ENCODE measurements at regions not wholly inside any gene's neighbourhood (a gene's known extent, or its start where the extent isn't known, plus 50 kb on each side); places are given as distances from the start of the nearest gene placed in this dataset.

DNA sequence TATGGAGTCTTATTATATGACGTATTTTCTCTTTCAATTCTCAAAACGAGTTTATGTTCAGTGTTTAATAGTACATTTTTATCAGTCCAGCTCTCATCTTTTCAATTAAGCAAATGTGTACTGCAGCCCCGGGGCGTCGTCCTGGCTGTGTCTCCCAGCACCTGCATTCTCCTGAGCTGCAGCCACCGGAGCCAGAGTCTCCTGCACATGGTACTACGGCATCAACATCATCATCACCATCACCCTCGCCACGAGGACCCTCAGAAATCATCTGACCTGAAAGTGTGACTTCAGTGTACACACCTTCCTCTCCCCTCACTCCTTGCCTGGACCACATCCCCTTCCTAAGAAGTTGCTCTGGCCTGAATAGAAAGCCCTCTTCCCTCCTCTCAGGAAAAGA, 267.7 kb upstream of the ARID1B start:
- no peak for FAIRE-seq

DNA sequence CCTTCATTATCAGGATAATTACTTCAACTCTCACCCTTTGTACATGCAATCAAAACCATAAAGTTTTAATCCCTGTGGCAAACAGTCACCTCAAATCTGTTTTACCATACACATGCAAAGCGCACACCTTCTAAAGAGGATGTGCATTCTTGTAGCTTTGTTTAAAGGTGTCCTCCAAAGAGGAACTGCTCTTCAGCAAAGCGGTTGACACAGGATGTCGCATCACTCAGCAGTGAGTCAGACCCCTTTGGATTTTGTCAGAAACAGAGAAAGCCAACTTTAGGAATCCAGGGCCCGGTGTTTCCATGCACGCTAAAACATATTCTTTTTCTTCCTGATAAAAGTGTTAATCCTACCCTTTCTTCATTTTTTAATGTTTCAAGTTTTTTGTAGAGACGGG, 268.3 kb upstream of the ARID1B start:
- FAIRE-seq: no peak

DNA sequence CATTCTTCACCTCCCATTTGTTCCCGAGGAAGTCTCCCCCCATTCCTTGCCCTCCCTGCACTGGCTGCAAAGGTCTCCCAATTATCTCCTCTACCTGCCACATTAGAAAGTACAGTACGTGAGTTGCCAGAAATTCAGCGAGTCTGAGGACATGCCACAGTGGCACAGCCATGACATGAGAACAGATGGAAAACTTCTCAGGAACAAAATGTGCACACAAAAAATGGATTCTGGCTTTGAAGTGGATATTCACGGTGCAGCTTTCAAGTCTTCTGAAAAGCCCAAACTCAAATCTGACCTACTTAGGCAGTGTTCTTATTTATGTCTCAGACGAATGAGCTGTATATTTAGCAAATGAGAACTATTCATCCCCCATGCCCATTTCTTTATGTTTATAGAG, 269.1 kb upstream of the ARID1B start:
- no peak for FAIRE-seq

DNA sequence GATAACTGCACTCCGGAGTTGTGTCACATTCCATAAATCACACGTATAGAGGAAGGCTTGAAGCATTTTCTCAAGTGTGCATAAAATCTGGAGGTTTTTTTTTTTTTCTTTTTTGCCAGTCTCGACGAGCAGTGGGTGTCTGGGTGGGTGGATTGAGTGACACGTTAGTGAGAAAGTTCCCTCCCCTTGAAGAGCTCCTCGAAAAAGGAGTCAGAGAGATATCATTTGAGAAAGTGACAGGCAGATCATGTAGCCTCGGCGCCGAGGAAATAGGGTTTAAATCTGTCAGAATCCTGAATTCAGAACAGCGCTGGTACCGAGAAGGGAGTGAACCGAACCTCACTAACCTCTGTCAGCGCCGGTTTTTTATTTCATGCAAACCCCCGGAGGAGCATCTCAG, 269.5 kb upstream of the ARID1B start:
- FAIRE-seq: no peak

DNA sequence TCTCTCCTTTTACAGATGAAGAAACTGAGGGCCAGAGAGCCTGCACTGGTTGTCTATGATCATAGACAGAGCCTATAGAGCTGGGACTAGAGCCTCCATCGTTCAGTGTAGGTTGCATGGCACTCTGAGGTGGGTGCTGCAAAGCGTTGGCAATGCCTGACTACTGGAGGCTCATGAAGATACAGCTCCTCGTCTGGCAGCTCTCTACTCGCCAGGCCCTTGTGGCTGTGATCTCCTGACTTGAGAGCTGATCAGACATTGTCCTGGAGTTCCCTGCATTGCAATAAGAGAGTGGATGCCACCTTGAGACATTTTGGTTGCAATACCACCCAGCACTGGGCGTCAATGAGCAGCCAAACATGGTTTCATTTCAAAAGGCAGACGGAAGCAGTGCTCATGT, 270.1 kb upstream of the ARID1B start:
- FAIRE-seq: no peak

DNA sequence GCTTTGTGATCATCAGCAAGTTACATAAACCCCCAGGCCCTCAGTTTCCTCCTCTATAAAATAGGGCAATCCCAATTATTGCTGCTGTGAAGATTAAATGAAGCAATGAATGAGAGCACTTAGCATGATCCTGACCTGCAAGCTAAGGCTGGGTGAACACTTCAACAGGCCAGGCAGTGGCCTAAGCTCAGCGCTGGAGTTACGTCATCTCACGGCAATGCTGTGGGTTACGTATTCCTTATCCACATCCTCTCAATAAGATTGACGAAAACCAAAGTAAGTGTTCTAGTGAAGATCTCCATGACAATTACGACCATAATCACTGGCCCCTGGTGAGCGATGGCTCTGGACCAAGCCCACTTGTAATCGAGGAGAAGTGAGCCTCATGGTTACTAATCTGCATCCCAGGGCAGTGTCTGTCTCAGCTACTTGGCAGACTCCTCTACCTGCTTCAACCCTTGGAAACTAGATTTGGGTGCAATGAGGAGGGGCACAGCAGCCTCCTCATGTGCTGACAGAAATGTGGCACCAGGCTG, 274.1 kb upstream of the ARID1B start:
- no peak for FAIRE-seq

DNA sequence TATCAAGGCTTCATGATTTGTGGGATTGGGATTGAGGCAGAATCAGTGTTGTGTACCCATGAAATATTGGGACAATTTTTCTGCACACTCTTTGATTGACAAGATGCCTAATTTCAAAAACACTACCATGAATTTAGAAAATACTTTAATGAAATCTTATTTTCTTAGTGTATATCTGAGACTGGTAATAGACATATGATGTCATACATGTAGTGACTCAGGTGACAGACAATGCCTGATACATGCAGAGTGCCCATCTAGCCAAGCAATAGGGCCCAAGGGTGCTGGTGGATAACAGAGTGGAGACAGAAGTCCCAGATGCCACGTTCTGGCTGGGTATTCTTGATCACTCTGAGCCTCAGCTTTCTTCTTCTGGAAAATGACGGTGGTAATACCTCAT, 279.6 kb upstream of the ARID1B start:
- no peak for FAIRE-seq

DNA sequence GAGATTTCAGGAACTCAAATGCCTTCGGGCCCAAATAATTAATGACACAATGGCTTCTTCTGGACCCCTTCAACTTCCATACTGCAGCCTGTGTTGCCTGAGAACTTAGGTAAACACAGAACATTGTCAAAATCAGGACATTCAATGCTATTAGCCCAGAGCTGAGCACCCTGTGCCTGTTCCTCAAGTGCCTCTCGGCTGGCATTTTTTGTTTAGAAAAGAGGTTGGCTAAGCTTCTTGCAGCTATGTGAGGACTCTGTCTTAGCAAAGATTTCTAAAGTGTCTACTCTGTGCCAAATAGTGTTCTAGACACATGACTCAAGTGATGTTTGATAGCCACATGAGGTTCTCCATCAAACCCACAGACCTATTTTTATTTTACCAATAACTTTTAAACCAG, 289.3 kb upstream of the ARID1B start:
- FAIRE-seq: no peak

DNA sequence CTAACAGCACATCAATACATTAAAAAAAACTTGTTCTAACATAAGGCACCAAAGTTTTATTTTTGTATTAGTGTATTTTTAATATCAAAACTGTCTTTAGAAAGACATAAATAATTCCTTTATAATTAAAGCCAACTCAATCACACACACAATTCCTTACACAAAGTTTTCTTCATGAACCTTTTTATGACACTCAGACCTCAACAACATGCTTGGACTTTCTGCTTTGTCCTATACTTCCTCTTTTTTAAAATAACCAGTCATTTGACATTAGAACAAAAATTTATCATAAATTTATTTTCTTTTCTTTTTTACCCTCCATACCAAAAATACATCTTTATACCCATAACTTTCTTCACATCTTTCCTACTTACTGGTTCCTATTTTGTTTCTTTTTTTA, 292.0 kb upstream of the ARID1B start:
- FAIRE-seq: no peak

DNA sequence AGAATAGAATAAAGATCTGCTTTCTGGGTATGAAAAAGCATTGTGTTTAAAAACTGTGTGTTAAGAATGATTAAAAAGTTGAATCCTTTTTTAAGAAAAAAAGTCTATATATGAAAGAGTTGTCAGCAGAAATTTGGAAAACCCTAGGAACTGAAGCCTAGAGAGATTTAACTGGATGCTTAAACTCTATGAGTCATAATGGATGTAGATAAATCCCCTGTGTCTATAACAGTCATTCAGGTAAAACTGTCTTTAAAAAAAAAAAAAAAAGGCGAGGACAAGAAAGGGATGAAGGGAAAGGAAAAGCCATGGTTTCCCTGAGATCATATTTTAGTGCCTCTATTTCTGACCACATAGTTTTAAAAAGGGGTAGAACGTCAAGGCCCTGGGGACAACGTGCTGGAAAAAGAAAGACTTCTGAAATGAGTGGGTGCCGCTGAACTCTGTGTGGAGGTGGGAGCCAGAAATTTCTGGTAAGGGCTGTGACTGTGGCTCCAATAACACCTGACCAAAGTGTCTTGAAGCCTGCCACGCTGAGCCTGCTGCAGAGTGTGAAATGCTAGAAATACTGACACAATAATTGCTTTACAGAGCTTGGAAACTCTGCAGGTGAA, 302.6 kb upstream of the ARID1B start:
- FAIRE-seq: no peak

DNA sequence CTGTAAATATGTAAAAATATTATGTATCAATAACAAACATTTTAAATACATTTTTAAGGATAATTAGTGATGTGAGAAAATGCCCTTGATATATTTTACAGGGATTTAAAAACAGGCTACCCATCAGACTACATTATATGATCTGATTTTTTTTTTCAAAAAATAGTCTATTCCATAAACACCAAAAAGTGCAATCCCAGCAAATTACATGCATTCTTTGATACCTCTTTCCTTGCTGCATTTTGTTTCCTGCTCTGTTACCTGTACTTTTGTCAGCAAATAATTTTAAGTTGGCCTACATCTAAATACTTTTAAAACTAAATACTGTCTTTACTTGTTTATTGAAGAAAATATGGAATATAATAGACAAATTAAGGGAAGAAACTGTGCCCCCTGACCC, 306.2 kb upstream of the ARID1B start:
- no peak for FAIRE-seq

DNA sequence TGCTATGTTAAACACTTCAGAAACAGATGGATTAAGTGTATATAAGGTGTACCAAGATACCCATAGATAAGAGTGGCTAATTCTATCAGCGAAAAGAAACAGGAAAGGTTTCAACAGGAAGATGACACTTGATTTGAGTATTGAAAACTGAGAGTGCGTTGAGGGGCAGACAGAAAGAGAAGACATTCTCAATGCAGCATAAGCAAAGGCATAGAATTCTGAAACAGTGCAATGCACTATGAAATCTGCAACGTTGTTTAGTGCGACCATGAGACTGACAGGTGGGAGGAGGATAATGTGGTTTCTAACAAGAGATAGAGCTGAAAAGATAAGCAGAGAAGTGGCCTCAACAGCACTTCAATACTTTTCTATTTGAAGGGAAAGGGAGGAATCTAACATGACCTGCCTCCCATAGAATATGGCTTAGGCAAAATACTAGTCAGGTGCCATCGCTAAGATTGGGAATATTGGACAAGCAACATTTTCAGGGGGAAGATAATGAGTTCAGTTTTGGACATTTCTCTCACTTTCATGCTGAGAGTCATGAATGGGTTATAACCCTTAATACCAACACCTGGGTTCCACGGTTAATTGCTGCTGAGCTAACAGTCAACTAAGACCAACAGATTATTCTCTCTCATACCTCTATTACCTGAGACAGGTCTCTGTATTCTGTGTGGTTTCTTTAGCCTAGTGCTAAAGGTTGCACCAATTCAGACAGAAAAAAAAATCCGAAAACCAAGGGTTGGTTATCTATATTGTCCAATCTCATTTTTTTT, 312.9 kb upstream of the ARID1B start:
- FAIRE-seq: no peak

DNA sequence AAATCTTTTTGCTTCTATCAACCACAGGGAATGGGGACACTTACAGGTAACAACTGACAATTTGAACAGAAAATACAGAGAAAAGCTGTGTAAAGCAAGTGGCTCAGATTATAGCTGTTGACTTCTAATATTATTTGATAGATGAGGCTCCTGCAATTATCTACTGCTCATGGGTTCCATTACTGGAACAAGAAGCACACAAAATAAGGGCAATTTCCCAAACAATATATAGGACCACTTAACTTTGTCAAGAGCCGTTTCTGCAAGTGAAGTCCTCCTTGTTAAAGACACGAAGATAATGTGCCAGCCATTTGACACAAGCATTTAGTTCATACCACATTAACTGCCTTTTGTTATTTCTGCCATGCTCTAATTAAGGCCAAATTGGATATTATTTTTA, 315.5 kb upstream of the ARID1B start:
- FAIRE-seq: no peak

DNA sequence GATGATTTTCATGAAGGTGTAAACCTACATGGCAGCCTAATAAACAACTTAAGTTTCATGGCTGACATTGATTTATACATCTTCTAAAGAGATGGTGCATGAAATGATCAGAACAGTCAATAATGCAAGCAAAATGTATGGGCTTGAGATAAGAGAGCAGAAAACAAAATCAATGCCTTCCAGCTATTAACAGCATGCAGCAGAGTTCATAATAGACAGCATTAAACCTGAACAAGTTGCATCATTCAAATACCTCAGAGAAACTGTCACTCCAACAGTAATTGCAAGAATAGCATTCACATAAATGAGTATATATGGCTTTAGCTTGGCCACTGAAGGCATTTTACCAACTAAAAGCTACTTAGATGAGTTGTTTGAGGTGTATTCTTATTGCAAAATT, 319.6 kb upstream of the ARID1B start:
- FAIRE-seq: no peak

DNA sequence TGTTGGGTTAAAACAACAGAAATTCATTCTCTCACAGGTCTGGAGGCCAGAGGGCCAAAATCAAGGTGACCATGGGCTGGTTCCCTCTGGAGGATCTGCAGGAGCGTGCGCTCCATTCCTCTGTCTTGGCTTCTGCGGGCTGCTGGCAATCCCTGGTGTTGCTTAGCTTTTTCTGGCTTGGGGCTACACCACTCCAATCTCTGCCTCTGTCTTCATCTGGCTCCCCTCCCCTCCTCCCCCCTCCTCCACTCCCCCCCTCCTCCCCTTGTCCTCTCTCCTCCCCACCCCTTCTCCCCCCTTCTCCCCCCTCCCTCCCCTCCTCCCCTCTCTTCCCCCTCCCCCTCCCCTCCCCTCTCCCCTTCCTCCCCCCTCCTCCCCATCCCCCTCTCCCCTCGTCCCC, 321.3 kb upstream of the ARID1B start:
- FAIRE-seq: no peak

DNA sequence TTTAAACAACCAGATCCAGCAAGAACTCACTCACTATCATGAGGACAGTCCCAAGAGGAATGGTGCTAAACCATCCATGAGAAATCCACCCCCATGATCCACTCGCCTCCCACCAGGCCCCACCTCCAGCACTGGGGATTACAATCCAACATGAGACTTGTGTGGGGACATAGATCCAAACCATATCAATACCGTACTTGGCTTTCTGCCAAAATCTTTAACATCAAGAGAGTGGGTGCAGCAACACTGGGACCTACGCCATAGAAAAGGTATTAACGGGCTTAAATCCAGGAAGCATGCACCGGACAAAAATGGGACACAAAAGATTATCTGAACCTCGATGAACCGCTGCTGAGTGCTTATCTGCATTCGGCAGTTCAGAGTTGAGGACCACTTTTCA, 322.3 kb upstream of the ARID1B start:
- FAIRE-seq: no peak

DNA sequence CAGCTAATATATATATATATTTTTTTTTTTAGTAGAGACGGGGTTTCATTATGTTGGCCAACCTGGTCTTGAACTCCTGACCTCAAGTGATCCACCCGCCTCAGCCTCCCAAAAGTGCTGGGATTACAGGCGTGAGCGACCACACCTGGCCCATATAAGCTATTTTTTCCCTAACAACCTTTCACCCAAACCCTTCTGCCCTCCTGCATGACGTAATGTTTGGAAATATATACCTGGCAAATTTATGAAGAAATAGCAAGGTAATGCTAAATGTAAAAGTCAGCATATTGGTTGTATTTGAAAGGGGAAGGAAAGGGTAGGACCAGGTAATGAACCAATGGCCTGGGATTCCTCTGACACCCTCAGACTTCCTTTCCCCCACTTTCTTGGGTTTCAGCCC, 325.5 kb upstream of the ARID1B start:
- FAIRE-seq: no peak

DNA sequence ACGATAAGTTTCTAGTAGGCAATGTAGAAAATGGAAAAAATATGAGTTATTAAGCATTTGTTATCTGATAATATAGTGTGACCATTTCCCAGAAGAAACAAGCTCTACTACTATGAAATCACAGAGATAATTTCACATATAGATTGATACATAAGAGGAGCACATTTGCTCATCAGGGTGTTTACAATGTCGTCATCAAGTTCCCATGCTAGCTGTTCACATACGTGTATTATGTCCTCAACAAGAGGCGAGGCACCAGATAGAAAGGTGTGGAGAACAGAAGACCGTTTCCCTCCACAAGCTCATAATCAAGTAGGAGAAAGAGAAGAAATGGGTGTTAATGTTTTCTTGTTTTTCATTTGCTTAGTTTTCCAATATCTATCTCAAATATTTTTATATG, 326.1 kb upstream of the ARID1B start:
- FAIRE-seq: no peak

DNA sequence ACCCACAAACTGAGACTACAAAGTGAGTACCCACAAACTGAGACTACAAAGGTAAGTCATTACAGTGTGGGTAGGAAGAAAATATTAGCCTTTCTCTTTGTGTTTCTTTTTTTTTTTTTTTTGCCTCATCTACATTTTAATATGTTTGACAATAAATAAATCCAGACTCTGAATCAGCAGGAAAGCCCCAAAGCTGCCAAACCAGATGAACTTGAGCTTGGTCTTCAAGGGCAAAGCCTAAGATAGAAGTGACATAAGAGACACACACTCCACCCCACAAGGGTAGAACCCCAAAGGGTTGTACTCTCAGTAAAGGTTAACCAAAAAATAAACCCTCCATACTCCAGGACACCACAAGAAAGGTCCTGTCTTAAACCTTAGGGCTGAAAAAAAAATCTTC, 326.8 kb upstream of the ARID1B start:
- no peak for FAIRE-seq

DNA sequence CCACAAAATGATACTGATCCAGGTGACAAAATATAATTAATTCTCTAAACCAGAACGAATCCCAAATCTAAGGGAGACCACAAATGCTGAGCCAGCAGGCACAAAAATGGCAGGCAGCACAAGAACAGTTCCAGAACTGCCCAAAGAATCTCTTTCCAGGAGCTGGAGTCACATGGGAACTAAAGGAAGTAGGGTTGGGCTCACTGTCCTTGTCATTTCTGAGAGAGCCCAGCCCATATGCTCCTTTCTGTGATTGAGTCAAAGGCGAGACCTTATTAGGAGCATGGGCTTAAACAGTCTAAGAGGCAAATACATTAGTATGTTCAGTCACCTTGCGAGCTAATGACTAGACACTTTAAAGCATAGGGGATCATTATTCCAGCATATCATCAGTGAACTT, 327.6 kb upstream of the ARID1B start:
- FAIRE-seq: no peak

DNA sequence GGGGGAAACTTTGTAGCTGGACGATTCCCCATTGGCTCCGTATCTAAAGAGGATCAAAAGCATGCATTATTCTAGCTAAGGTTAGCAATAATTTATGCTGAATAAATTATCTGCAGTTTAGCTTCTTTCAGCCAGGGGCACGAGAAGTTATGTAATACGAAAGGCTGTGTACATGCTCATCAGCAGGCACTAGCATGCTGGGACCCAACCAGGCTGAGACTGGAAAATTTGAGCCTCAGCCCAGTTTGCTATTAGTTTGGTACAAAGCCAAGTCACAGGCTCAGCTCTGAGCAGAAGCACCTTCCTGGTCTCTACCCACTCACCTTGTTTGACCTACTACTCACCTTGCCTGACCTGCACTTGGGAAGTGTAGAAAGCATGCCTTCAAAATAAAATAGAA, 328.1 kb upstream of the ARID1B start:
- FAIRE-seq: no peak

DNA sequence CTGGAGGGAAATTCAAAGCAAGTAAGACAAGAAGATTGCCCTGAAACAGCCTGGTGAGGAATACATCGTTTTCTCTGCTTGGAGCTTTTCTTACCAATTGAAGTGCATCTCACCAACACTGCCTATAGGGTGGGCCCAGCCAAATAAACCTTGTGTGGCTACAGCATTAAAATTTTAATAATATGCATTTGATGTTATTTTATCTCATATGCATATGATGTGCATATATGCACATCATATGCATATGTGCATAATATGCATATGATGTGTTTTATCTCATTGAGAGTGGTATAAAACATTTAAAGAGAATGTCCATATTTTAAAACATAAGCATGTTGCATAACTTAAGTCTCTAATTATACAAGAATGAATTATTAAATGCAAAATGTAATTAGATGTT, 328.6 kb upstream of the ARID1B start:
- no peak for FAIRE-seq

DNA sequence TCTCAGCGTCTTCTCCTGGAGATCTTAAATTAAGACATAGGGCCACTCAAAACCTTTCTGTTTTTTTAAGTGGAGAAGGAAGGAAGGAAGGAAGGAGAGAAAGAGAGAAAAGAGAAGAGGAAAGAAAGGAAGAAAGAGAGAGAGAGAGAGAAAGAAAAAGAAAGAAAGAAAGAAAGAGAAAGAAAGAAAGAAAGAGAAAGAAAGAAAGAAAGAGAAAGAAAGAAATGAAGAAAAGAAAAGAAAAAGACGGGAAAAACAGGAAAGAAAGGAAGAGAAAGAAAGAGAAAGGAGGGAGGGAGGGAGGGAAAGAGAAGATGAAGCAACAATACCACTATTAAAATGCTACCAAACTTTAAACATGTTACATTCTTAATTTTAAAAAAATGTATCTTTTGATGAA, 336.5 kb upstream of the ARID1B start:
- no peak for FAIRE-seq

DNA sequence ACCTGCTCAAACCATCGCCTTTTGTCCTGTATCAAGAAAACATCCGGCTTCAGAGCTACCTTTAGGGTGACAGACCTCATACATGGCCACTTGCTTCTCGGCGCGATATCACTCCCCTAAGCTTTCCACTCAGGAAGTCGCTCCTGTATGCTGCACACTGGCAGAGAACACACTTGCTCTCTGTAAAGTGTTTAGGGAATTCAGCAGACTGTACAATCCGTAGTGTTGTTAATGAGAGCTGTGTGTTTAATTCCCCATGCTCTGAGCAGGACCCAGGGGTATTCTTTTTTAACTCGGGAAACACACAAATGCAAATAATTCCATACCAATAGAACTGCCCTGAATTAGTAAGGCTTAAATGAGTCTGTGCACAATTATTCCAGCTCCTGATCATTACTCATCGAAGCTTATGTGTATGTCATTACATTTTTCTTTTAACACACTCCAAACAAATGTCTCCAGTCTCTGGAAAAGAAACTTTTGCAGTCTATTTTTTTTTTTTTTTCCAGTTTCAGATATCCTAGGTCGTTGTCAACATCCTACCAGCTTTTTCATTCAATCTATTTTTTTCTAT, 338.7 kb upstream of the ARID1B start:
- peak; percentile 81 for FAIRE-seq

All from islet of Langerhans (tissue), 1 donor.